Activated T-helper 2 cell treated with anti-CD3 and anti-CD28 coated beads, Interferon-gamma antibody, Interleukin-2, Interleukin-4, amounts not matched to agents 10 μg/mL and 5 μg/mL and 100 μg/mL, durations not matched to agents 14 hours and 24 hours and 36 hours (primary cell): ENCODE measurements at regions not wholly inside any gene's neighbourhood (a gene's known extent, or its start where the extent isn't known, plus 50 kb on each side); places are given as distances from the start of the nearest gene placed in this dataset.
"Not testable (repeated sequence)": the region's sequence is repeated elsewhere in the genome, so short reads cannot be mapped to it uniquely, and the experiment has no call there.

ENCODE experiments used
- DNase-seq: peaks from one replicate; pipeline ENCODE4 v3.0.0; 2021; ENCODE audit warnings: low spot score
- H3K27ac Mint-ChIP-seq: one replicate; pipeline ENCODE4 v1.8.0; 2021; ENCODE audit warnings: mixed read lengths
- H3K27me3 Mint-ChIP-seq: one replicate; pipeline ENCODE4 v1.8.0; 2021; ENCODE audit warnings: low read depth, mixed read lengths
- H3K36me3 Mint-ChIP-seq: one replicate; pipeline ENCODE4 v1.8.0; 2021; ENCODE audit warnings: low read depth, mixed read lengths
- H3K4me1 Mint-ChIP-seq: one replicate; pipeline ENCODE4 v1.8.0; 2021; ENCODE audit warnings: low read depth, mixed read lengths
- H3K4me3 Mint-ChIP-seq: one replicate; pipeline ENCODE4 v1.8.0; 2021; ENCODE audit warnings: low read depth, mild to moderate bottlenecking, moderate library complexity, mixed read lengths
- H3K9me3 Mint-ChIP-seq: one replicate; pipeline ENCODE4 v1.8.0; 2021; ENCODE audit warnings: mixed read lengths
- intact Hi-C: fragments of 100-400 bp; cut with micrococcal nuclease; formaldehyde crosslinking; loops from one replicate; pipeline ENCODE4 v1.15.1; 2023

DNA sequence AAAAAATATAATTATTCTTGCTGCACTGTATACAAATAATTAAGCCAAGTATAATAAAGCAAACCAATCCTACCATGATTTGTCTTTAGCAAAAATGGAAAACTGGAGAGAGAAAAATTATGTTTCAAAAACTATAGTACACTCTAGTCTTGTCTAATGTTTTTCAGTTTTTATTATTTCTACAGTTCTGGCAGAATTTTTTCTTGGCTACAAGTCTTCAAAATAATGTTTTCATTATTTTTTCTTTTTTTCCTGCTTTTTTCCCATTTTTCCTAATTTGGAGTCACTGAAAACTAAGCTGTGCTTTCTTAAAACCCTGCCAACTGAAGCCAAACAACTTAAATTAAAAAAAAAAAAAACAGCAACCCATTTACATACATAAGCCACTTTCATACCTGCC, 132.0 kb downstream of the RAMP3 start:
- H3K4me3 Mint-ChIP-seq, H3K27ac Mint-ChIP-seq, DNase-seq, H3K4me1 Mint-ChIP-seq, H3K36me3 Mint-ChIP-seq, intact Hi-C loops, H3K27me3 Mint-ChIP-seq: not testable (repeated sequence)
- peaks cover 22% of the 10 kb centered on the region for H3K9me3 Mint-ChIP-seq

DNA sequence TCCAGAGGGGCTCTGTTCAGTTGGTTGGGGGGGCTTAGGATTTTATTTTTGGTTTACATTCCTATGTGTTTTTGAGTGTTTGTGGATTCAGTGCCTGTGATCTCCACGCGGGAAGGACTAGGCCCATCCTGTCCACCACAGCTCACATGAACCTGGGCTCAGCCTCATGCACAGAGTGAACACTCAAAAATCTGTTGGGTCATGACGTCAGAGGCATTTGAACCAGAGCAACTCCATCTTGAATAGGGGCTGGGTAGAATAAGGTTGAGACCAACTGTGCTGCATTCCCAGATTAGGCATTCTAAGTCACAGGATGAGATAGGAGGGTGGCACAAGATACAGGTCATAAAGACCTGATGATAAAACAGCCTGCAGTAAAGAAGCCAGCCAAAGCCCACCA, 133.3 kb downstream of the RAMP3 start:
- H3K27ac Mint-ChIP-seq = no peak overlapping the region
- DNase-seq = no peak
- no peaks in the 10 kb centered on the region for H3K36me3 Mint-ChIP-seq
- H3K9me3 Mint-ChIP-seq = peaks cover 22% of the 10 kb centered on the region
- intact Hi-C loops = no loop called here
- H3K27me3 Mint-ChIP-seq = no peaks in the 10 kb centered on the region
- no peaks in the 10 kb centered on the region for H3K4me1 Mint-ChIP-seq
- no peak overlapping the region for H3K4me3 Mint-ChIP-seq

DNA sequence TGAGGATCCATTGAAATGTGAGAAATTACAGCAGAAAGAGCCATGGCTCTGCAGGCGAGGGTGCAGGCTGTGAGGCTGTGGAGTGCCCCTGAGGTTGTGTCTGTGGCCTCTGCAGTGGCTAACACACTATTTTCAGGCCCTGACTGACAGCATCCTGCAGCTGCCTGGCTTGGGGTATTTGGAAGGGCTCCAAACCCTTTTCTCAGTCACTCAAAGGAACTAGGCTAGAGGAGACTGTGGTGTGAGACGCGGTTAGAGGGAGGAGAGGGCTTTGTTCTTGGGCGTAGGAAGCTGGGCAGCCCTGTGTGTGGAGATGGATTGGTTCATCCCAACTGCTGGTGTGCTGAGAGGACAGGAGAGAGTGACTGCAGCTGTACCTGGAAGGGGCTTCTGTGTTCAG, 134.9 kb downstream of the RAMP3 start:
- DNase-seq = no peak
- H3K9me3 Mint-ChIP-seq = peaks cover 20% of the 10 kb centered on the region
- no peaks in the 10 kb centered on the region for H3K36me3 Mint-ChIP-seq
- H3K27ac Mint-ChIP-seq = no peak overlapping the region
- intact Hi-C loops = no loop called here
- no peaks in the 10 kb centered on the region for H3K27me3 Mint-ChIP-seq
- H3K4me1 Mint-ChIP-seq = no peaks in the 10 kb centered on the region
- H3K4me3 Mint-ChIP-seq = no peak overlapping the region

DNA sequence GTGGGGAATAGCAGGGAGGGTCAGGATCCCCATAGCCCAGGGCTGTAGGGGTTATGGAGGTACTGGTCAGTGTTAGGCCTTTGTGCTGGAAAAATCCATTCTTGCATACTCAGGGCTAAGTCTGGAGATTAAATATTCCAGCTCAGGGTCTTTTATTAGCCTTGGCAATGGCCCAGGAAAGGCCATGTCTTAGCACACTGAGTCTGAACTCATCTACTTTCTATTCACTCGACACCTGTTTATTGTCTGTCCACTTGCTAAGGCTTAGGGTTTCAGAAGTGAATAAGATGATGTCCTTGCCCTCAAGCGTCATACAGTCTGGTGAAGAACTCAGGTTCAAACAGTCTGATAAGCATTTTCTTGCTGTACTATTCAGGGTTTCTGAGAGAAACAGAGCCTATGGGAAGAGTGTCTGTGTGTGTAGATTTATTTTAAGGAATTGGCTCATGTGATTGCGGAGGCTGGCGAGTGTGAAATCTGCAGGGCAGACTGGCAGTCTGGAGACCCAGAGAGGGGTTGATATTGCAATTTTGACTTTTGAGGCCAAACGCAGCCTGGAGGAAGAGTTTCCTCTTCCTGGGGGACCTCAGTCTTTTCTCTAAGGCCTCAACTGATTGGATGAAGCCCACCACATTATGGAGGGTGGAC, 135.8 kb downstream of the RAMP3 start:
- H3K9me3 Mint-ChIP-seq = peaks cover 11% of the 10 kb centered on the region
- H3K4me1 Mint-ChIP-seq = no peaks in the 10 kb centered on the region
- no peak overlapping the region for H3K4me3 Mint-ChIP-seq
- no peaks in the 10 kb centered on the region for H3K27me3 Mint-ChIP-seq
- no peak overlapping the region for H3K27ac Mint-ChIP-seq
- no peak for DNase-seq
- intact Hi-C loops = no loop called here
- no peaks in the 10 kb centered on the region for H3K36me3 Mint-ChIP-seq

DNA sequence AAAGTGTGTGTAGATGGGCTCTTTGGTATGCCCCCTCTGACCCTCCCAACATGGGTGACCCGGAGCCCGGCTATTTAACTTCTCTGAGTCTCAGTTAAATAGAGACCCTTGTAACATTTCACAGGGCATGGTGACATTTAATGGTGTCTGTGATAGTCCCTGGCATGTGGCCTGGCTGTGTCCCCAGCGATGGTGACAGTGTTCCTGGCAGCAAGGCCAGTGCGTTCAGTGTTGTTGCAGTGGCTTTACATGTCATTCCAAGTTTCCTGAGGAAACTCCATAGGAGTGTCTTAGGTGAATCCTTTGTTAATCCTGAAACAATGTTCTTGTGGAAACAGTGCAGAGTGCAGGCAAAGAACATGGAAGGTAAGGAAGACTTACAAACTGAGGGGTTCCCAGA, 137.0 kb downstream of the RAMP3 start:
- Mint-ChIP-seq H3K9me3 (peaks cover 4% of the 10 kb centered on the region), H3K4me1 (no peaks in the 10 kb centered on the region), H3K4me3 (no peak overlapping the region), H3K36me3 (no peaks in the 10 kb centered on the region), H3K27me3 (peaks cover 6% of the 10 kb centered on the region), H3K27ac (no peak overlapping the region)
- DNase-seq = no peak
- intact Hi-C loops = no loop called here

DNA sequence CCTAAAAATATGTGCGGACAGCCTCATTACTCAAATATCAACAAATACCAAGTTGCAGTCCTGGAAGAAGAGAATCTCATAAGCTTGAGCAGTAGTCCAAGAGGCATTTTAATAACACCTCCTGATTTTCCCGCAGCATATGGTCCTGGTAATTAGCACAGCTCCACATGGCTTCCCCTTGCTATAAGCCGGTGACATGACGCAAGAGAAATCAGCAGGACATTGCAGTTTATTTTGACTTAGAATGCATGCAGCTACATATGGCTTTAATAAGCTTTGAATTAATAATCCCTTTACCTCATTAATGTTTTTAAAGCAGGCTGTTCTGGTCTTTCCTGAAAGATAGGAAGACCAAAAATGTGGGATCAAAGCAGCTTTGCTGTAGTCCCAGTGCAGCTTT, 137.6 kb downstream of the RAMP3 start:
- no peak overlapping the region for H3K4me3 Mint-ChIP-seq
- H3K9me3 Mint-ChIP-seq = peaks cover 3% of the 10 kb centered on the region
- no peak overlapping the region for H3K27ac Mint-ChIP-seq
- intact Hi-C loops = no loop called here
- H3K4me1 Mint-ChIP-seq = no peaks in the 10 kb centered on the region
- H3K36me3 Mint-ChIP-seq = no peaks in the 10 kb centered on the region
- H3K27me3 Mint-ChIP-seq = peaks cover 10% of the 10 kb centered on the region
- DNase-seq = no peak

DNA sequence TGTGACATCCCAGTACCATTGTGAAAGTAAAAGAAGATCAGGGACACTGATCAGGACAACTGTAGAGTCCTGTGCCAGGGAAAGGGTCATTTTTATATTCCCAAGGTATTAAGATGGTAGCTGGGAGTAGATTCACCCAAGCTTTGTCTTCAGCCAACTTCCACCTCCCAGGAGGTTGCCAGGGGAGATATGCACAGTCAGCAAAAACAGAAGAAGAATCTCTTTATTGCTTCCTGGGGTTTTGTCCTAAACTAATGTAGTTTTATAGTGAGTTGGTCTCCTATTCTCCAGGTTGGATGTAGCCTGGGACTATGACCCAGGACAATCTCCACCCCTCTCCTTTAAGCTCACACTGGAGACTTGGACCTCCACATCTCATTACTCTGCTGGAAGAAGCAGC, 139.2 kb downstream of the RAMP3 start:
- intact Hi-C loops = no loop called here
- Mint-ChIP-seq H3K27ac (no peak overlapping the region), H3K4me3 (no peak overlapping the region), H3K27me3 (peaks cover 18% of the 10 kb centered on the region), H3K36me3 (no peaks in the 10 kb centered on the region), H3K4me1 (no peaks in the 10 kb centered on the region), H3K9me3 (no peaks in the 10 kb centered on the region)
- DNase-seq = no peak

DNA sequence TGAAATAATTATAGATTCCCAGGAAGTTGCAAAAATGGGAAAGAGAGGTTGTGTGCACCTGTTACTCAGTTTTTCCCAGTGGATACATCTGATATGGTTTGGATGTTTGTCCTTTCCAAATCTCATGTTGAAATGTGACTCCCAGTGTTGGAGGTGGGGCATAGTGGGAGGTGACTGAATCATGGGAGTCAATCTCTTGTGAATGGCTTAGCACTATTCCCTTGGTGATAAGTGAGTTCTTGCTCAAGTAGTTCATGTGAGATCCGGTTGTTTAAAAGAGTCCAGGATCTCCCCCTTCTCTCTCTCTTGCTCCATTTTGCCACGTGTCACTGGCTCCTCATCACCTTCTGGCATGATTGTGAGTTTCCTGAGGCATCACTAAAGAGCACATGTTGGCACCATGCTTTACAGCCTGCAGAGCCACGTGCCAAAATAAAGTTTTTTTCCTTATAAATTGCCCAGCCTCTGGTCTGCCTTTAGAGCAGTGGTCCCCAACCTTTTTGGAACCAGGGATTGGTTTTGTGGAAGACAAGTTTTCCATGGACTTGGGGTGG, 149.2 kb downstream of the RAMP3 start:
- intact Hi-C loops = no loop called here
- Mint-ChIP-seq H3K4me3 (no peak overlapping the region), H3K27me3 (peaks cover under 1% of the 10 kb centered on the region), H3K27ac (no peak overlapping the region), H3K36me3 (no peaks in the 10 kb centered on the region), H3K4me1 (no peaks in the 10 kb centered on the region), H3K9me3 (peaks cover 18% of the 10 kb centered on the region)
- DNase-seq = no peak

DNA sequence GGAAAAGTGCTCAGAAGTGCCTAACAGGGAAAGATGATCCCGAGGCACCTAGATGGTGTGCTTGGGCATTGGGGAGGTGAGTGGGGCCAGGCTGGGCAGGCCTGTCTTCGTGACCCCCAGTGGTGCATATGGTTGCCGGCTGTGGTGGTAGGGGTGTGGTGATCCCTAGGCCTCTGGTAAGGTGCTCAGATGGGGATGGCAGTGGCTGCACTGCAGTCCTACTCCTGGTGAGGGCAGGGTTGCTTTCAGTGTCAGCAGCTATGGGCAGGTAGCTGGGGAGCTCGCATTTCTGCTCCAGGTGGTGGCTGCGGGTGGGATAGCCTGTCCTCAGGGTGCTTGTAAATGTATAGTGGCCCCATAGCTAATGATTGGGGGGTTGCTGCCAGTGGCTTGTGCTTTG, 154.0 kb downstream of the RAMP3 start:
- Mint-ChIP-seq H3K36me3 (no peaks in the 10 kb centered on the region), H3K4me1 (no peaks in the 10 kb centered on the region), H3K9me3 (peaks cover 32% of the 10 kb centered on the region), H3K27ac (no peak overlapping the region), H3K27me3 (no peaks in the 10 kb centered on the region), H3K4me3 (no peak overlapping the region)
- DNase-seq = no peak
- intact Hi-C loops = no loop called here

DNA sequence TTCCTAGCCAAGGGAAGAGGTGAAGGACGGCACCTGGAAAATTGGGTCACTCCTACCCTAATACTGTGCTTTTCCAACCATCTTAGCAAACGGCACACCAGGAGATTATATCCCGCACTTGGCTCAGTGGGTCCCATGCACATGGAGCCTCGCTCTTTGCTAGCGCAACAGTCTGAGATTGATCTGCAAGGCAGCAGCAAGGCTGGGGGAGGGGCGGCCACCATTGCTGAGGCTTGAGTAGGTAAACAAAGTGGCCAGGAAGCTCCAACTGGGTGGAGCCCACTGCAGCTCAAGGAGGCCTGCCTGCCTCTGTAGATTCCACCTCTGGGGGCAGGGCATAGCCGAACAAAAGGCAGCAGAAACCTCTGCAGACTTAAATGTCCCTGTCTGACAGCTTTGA, 157.9 kb downstream of the RAMP3 start:
- intact Hi-C loops, H3K4me3 Mint-ChIP-seq, H3K4me1 Mint-ChIP-seq, DNase-seq, H3K36me3 Mint-ChIP-seq, H3K27me3 Mint-ChIP-seq, H3K27ac Mint-ChIP-seq: not testable (repeated sequence)
- peaks cover 23% of the 10 kb centered on the region for H3K9me3 Mint-ChIP-seq

DNA sequence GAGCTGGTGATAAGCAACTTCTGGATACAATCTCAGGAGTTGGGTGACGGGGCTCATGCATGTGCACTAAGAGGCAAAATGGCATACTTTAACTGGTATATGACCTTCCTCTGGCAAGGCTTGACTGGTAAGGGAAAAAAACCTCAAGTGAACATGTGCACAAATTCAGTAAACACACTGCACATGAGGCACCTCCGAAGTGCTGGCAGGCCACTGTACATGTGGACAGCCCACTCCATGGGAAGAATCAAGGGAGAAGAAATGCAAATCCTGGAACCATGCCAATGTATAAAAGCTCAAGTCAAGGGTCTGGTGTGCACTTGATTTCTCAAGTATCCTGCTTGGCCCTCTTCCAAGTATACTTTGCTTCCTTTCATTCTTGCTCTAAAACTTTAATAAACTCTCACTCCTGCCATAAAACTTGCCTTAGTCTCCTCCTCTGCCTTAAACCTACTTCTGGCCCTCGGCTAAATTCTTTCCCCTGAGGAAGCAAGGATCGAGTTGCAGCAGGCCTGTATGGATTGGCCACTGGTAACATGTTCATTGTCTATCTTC, 167.2 kb downstream of the RAMP3 start:
- Mint-ChIP-seq H3K27me3 (no peaks in the 10 kb centered on the region), H3K27ac (no peak overlapping the region), H3K36me3 (no peaks in the 10 kb centered on the region), H3K4me1 (no peaks in the 10 kb centered on the region), H3K9me3 (no peaks in the 10 kb centered on the region), H3K4me3 (no peak overlapping the region)
- no peak for DNase-seq
- intact Hi-C loops = no loop called here

DNA sequence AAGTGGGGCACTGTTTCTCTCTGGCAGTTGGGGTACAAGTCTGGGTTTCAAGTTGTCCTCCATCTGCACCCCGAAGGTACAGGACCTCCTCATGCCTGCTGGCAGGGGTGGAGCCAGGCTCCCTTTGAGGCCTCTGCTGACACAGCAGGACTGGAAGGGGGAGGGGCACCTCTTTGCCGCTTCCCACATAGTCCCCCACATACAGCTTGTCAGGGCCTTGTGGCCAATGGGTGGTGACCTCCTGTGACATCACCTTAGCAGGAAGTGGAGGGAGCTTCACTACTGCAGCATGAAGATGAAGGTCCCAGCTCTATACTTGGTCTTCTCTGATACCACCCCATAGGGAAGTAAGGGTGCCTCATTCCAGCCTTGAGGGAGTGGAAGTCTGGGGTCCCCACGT, 167.8 kb downstream of the RAMP3 start:
- H3K4me3 Mint-ChIP-seq = no peak overlapping the region
- no peaks in the 10 kb centered on the region for H3K36me3 Mint-ChIP-seq
- H3K27ac Mint-ChIP-seq = no peak overlapping the region
- no peaks in the 10 kb centered on the region for H3K27me3 Mint-ChIP-seq
- H3K9me3 Mint-ChIP-seq = no peaks in the 10 kb centered on the region
- H3K4me1 Mint-ChIP-seq = no peaks in the 10 kb centered on the region
- intact Hi-C loops = no loop called here
- DNase-seq = no peak

DNA sequence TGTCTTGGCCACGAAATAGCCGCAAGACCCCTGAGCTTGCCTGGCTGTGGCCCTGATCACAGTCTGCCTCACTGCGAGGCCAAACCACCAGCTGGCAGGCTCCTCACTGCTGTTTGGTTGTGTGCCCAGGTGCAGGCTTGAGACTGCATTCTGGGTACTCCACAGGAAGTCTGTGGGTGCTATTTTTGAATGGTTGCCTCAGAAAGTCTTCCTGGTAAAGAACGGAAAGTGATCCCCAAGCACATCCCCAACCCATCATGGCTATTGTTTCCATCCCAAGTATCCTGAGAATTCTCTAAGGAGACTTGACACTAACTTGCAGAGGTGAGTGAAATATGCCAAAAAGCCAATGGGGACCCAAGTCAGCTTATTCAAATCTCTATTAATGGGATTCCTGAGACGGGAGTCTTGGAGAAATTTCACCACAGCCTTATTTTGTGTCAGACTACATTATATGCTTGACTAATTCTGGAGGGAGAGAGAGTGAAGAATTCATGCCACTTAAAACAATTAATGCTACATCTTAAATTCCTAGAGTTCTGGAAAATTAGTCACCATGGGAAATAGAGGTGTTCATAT, 170.9 kb downstream of the RAMP3 start:
- Mint-ChIP-seq H3K27ac (no peak overlapping the region), H3K4me1 (no peaks in the 10 kb centered on the region), H3K36me3 (no peaks in the 10 kb centered on the region), H3K27me3 (peaks cover under 1% of the 10 kb centered on the region), H3K4me3 (no peak overlapping the region), H3K9me3 (peaks cover 6% of the 10 kb centered on the region)
- intact Hi-C loops = no loop called here
- DNase-seq = no peak
